NCI-H1694 (cell line): ENCODE measurements at regions not wholly inside any gene's neighbourhood (a gene's known extent, or its start where the extent isn't known, plus 50 kb on each side); places are given as distances from the start of the nearest gene placed in this dataset.
"Not testable (repeated sequence)": the region's sequence is repeated elsewhere in the genome, so short reads cannot be mapped to it uniquely, and the experiment has no call there.

Experiments
- DNase-seq: peaks from one replicate; lab custom pipeline; 2025; lab: John Stamatoyannopoulos, UW

DNA sequence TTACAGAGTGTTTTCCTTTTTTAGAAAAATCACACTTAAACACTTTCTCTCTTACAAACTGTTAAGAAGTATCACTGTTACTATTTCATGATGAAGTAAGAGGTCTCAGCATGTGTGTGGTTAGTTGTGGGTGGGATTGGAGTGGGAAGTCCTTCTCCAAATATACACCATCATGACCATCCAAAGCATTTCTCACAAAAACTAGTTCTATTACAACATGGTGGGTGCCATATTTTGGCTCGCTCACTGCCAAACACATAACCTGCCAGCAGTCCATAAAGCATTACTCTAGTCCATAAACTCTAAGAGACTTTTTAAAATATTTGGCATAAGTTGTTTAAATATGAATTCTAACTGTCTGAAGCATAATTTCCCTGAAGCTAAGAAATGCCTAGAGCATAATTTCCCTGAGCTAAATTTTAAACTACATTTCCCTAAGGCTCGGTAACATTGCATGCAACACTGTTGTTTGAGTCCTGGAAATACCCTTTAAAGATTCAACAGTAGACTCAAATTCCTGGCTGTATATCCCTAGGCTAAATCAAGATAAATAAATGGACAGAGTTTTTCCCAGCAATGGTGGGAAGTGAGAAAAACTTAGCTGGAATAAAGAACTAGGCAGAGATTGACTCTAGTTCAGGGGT lies 415.0 kb upstream of the INTU start:
- DNase-seq: no peak

DNA sequence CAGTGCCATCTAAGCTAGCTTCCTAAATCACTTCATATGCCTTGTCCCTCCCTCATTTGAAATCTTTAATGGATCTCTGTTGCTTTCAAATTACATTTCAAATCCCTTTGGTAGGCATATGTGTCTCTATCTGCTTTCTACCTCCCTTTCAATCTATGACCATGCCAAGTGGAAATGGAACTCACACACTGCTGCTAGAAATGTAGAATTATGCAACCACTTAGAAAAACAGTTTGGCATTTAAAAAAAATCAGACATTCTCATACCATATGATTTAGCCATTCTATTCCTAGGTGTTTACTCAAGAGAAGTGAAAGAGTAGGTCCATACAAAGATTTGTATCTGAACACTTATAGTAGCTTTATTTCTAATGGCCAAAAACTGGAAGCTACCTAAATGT lies 413.5 kb upstream of the INTU start:
- DNase-seq: no peak

DNA sequence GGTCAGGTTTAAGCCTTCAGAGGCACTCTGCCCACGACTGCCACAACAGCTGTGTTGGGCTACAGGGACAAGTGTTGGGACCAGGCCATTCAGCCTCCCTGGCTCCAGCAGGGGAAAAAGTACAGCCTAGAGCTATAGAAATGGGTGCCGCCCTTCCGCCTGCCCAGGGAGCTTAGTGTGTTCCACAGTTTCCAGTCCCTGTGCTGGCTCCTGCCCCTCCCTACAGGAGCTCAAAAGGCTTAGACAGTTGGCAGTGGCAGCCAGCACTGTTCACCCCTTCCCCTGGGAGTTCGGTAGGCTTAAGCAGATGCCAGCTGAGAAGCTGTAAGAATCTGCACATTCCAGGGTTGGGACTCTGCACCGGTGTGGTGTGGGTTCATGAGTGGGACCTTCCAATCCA lies 408.2 kb upstream of the INTU start:
- DNase-seq: no peak

DNA sequence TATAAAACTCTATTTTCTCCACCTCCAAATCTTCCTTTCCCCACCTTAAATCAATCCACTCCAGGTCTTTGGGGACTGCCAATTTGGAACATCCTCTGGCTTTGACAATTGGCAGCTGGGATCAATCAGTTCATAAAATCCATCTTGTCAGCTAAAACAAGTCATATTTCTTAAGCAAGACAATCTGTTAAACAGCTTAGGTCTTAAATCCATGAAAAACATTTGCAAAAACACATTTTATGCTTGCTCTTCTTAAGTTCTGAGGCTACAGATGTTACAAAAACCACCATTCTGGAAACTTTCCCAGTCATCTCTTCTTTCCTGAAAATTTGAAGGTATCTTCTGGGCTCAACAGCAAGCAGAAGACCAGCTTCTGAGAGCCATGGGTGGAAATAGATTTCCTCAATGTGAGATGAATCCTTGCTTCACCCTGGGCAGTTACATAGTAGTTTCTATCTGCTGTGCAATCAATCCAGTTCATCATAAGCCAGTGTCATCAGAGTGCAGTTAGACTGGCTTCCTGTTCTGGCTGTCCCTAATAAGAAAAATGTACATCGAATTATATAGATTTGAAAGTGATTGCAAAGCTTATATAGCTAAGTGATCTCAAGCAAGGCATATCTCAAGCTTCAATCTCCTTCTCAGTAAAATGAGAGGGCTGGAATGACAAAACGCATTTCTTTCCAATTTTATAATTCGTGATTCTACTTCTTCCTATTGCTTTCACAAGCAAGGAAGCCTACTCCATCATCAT lies 402.7 kb upstream of the INTU start:
- no peak for DNase-seq

DNA sequence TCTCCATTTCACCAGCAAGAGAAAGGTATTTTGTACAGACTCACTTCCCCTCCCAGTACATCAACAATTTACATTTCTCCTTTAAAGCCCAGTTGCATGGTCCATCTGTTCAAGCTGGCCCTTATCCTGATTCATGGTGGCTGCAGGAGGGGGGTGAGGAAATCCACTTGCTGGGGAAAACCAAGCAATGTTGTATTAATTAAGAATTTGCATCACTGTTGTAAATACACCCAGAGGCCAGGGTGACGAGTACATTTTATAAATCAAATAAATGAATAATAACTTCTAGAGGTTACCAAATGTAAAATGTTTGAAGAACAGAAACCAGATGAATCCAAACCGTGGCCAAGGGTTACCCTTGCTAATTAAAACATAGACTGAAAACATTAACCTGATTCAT lies 395.9 kb upstream of the INTU start:
- DNase-seq: no peak

DNA sequence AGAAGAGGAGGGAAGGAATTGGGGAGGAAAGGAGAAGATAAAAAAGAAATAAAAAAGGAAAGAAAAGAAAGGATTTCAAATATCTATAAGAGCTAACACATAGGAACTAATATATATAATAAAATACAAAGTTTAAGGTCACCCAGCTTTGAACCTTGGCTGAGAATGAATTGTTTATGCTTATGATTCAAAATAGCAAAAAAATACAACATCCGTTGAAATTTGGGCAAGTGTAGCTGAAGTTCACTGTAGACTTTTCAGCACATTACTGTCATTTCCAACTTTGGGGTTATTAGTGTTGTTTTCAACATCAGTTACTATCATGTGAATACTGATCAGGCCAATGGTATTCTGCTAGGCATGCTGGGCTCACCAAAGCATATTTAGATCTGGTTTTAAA lies 395.2 kb upstream of the INTU start:
- no peak for DNase-seq

DNA sequence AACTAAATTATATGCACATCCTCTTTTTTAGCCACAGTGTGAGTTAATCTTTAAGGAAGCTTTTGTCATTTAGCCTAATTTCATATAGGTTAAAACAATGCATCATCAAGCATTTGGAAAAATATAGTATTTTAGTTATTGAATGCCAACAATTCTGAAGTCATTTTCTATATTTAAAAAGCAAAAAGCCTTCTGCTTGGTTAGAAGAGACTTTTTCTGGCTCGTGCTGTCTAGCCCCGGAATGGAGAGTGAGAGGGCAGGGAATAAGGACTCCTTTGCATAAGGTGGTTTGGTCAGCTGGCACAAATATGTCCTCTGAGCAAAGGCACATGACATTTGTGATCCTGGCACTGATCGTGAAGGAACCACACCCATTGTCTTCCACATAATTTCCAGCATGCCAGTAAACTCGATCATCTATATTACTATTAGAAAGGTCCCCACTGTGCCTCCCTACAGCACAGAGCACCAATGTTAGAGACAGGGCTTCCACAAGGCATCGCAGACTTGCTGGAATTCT lies 393.7 kb upstream of the INTU start:
- DNase-seq: no peak

DNA sequence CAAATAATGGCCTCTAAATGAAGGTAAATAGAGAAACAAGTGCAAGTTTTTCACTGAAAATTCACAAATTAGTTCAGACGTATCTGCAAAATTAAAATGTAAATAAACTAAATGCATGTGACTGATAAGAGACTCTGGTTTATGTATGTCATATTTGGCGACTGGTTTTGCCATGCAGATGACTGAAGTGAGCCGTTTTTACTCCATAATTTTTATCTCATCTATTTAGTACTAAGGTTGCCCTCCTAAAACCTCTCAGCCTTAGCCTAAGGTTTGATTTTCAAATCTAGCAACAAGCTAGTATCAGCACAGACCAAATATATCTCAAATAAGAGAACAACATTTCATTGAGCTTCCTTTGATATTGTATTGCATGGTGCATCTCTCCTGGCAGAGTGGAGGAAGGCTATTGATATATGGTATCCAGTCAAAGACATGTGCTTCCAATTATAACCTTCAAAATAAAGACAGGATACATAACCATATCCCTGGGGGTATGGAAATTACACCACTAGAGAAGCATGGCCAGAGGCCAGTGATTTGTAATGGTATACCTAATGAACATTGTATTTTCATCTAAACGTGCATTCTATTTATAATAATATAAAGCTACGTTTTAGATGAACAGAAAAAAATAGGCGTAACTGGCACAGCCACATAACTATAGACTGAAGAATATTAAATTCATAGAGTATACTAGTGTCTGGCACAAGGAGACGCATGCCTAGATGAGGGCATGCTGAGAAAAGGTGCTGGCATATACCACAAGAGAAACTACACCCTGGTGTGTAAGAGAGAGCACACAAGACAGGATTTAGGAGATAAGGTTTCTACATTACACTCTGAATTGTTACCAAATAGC lies 392.6 kb upstream of the INTU start:
- no peak for DNase-seq

DNA sequence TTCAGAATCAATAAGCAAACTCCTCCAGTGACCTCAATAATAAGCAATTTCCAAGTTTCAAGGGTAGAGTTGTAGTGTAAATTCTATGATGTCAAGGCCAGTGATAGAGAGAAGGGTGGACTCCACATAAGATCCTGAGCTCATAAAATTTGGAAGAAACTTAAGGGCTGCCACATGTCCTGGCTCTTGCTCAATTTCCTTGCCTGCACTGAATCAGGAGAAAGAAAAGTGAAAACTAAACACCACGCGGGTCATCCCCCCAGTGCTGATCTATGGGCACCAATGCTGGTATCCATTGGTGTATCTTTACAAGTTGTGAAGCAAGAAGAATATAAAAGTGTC lies 392.0 kb upstream of the INTU start:
- no peak for DNase-seq

DNA sequence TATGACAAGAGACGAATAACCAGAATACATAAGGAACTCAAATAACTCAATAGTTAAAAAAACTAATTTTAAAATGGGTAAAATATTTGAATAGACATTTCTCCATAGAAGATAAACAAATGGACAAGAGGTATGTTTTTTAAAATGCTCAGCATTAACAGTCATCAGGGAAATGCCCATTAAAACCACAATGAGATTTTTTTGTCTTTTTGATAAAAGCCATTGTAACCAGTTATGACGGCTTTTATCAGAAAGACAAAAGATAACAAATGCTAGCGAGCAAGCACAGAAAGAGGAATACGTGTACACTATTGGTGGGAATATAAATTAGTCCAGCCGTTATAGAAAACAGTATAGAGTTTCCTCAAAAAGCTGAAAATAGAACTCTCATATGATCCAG lies 388.2 kb upstream of the INTU start:
- no peak for DNase-seq

DNA sequence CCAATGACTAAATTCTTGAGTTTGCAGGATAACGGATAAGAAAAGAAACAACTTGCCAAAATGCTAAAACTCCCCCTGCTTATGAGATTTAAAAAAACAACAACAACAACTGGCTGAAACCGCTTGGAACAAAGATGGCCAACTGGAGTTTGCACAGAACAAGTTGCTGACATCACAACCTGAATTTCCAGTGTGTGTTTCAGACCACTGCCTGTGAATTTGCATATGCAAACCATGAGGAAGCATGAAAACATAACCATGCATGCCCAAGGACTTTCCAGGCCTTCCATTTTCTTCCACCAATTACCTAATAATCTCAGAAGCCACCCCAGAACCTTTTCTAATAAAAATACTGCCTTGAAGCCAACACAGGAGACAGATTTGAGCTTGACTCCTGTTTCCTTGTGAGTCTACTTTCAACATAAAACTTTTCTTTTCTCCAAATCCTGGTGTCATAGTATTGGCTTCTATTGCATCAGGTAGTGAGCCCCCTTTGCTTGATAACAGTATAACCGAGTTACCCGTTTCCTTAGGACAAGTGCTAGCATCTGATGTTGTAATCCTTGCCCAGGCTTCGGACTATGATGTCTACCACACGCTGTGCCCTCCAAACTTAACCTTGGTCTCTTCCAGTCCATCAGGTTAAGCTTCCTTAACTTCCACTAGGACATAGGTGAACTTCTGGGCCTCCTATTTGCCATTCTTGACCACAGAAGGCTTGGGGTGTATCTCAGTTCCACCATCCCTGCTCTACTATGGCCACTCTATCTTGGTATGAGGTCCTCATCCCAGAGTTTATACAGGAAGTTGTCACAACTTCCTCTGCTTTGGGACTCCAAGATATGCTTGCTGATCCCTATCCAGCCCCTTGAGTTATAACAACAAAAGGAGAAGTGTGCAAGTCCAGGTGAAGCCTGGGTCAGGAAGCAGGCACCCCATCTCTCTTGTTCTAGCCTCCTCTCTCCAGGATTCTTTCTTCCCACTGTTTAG lies 385.5 kb upstream of the INTU start:
- DNase-seq: no peak

DNA sequence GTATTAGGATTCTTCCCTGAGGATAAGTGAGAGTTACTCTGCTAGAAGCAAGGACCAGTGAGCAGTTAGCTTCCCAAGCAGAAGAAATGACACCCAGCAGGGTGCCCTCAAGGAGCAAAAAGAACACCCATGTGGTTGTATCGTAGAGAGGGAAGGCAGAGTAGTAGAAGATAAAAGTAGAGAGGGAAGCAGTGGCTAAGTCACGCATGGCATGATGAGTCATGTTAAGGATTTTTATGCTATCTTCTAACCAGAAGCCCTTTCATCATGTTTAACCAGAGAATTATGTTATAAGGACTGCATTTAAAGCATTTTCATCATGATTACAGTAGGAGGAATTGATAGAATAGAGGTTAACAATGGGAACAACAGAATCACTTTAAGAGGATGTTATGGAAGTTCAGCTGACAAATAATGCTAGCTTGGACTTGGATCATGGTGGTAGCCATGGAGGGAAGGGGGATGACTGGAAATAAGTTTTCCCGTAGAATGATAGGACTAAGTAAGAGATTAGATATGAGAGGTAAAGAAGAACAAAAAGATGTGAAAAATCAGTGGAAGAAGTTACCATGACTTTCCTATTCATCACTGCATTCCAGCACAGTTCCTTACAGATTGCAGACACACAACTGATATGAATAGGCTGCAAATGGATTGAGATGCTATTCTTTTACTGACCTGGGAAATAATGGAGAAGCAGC lies 383.5 kb upstream of the INTU start:
- DNase-seq: no peak

DNA sequence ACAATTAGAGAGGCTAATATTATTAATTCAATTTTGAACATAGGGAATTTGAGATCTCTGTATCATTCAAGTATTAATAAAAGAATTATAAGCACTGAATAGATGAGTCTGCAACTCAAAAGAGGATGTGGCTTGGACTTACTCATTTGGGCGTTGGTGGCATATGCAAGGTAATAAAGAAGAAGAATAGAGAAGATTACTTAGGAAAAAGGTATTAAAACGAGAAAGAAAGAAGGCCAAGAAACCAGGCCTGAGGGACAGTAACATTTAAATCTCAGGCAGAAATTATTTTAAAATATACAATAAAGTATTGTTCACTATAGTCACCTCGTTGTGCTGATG lies 383.0 kb upstream of the INTU start:
- DNase-seq: no peak

DNA sequence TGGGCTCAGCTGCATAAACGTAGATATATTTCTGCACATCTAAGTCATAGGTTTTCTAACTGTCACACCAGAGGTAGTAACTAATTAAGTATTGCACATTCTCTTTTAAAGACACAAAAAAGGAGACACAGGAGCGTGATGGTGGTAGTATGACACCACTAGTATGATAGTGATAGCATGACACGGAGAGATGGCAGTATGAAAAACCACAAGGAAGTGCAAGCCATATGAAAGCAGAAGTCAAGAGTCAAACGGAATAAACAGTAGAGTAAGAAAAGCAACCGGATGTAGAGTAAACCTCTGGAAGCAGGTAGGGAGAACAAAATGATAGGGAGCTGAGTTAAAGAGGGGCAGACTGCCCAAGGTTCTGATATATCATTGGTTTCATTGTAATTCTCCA lies 382.2 kb upstream of the INTU start:
- no peak for DNase-seq

DNA sequence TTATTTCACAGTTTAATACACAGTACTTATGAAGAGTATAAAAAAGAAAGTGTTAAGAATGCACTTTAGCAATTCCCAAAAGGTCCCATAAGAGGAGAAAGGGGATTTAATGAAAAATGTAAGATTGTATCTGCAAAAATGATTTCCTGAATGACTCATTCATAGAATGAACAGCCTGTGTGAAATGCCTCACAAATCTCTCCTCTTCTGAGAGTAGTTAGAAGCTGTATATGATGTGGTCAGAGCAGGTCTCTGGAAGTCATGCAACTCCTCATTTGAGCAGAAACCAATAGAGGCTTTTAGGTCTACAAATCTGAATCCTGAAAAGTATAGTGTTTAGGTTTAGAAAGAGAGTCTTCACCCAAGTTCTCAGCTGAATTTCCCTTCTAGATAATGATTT lies 381.3 kb upstream of the INTU start:
- DNase-seq: no peak

DNA sequence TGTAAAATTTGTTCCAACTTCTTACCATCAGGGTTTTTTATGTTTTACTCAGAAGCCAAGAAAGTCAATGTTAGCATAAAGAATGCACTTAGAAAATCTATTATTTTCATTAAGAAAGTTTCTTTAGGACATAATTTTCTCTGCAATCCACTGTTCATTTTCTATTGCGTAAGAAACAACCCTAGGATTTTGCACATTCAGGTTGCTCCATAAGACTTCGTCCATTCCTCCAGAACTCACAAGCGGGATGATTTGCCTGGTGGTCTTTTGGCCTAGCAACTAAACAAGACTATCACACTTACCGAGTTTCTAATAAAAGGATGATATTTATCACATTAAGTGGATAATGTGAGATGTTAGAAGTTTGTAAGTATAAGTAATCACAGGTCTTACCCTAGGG lies 376.3 kb upstream of the INTU start:
- DNase-seq: no peak

DNA sequence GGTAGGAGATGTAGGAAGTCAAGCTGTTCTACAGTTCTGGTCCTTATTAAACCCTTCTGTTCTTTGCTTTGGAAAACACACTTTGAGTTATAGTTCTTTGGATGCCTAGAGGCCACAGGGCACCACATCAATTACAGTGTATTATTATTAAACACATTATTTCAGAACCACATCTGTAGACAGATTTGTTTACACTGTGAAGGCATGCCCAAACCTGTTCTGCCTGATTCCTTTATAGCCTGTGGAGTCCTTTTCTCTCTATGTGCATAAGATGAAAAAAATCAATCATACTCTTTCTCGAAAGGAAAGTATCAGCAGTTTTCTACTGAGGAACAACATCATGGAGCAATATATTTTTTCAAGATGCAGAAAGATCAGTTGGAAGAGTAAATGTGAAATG lies 371.3 kb upstream of the INTU start:
- no peak for DNase-seq

DNA sequence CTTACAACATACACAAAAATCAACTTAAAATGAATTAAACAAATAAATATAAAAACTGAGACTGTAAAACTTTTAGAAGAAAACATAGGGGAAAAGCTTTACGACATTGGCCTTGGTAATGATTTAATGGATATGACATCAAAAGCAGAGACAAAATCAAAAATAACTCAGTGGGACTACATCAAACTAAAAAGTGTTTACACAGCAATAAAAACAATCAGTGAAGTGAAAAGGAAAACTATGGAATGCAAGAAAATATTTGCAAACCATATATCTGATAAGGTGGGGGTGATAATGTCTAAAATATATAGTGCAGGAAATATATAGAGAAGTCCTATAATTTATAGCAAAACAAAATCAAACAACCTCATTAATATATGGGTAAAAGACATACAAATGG lies 364.4 kb upstream of the INTU start:
- no peak for DNase-seq

DNA sequence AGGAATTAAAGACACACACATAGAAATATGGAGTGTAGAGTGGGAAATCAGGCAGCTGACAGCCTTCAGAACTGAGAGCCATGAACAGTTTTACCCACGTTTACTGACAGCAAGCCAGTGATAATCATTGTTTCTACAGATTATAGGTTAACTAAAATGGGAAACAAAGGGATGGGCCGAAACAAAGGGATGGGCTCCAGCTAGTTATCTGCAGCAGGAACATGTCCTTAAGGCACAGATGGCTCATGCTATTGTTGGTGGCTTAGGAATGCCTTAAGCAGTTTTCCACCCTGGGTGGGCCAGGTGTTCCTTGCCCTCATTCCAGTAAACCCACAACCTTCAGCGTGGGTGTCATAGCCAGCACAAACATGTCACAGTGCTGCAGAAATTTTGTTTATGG lies 355.7 kb upstream of the INTU start:
- not testable (repeated sequence) for DNase-seq

DNA sequence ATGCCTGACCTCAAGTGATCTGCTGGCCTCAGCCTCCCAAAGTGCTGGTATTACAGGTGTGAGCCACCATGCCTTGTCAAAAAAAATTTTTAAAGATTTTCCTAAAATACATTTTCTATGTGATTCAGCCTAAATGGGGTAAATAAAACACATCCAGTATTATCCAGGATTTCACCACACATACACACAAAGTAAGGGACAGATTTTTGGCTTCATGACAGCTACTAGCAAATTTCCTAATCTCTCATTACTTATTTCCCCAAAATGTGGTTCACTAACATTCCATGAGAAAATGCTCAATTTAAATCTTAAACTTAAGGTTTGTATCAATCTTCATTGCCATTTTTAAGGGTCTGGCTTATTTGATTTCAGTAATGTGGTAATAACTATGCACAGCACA lies 348.5 kb upstream of the INTU start:
- no peak for DNase-seq

DNA sequence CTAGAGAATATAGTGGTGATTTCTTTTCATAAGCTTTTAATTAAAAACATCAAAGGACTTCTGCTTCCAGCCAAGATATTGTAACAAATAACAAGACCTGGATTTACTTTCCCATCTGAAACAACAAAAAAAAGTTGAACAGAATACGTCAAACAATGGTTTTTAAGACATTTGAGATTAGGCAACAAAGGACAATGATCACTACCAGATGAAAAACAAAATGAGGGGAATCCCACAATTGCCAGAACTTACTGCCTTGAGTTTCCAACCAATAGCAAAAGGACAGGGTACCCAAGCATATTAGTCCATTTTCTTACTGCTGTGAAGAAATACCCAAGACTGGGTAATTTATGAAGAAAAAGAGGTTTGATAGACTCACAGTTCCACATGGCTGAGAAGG lies 341.4 kb upstream of the INTU start:
- DNase-seq: no peak
